HG03378 (cell line): ENCODE measurements at regions not wholly inside any gene's neighbourhood (a gene's known extent, or its start where the extent isn't known, plus 50 kb on each side); places are given as distances from the start of the nearest gene placed in this dataset.
"Not testable (repeated sequence)": the region's sequence is repeated elsewhere in the genome, so short reads cannot be mapped to it uniquely, and the experiment has no call there.

Experiments used
- ATAC-seq: cut with Tn5 transposase; IDR thresholded peaks from one replicate; pipeline ENCODE4 v1.9.1; 2021; ENCODE audit warnings: mild to moderate bottlenecking, moderate library complexity; ENCODE audit not compliant: unreplicated experiment

- ATAC-seq = no peak
These were observed 98.3 kb downstream of the SOD2 start for GRCh38 chr6:159594750-159595117.

- ATAC-seq = no peak
These were observed 98.8 kb downstream of the SOD2 start for GRCh38 chr6:159594106-159594749.

- no peak for ATAC-seq
These were observed 102.2 kb downstream of the SOD2 start for GRCh38 chr6:159590835-159591234.

- ATAC-seq = no peak
These were observed 106.4 kb downstream of the SOD2 start for GRCh38 chr6:159586684-159587083.

- no peak for ATAC-seq
These were observed 110.3 kb downstream of the SOD2 start for GRCh38 chr6:159582736-159583135.

- no peak for ATAC-seq
These were observed 114.4 kb downstream of the SOD2 start for GRCh38 chr6:159578629-159579028.

- no peak for ATAC-seq
These were observed 115.5 kb downstream of the SOD2 start for GRCh38 chr6:159577564-159577963.

- no peak for ATAC-seq
These were observed 120.5 kb downstream of the SOD2 start for GRCh38 chr6:159572439-159573110.

- no peak for ATAC-seq
These were observed 127.8 kb downstream of the SOD2 start for GRCh38 chr6:159565181-159565710.

GRCh38 chr6:159564456-159564855 is 128.6 kb downstream of the SOD2 start:
- ATAC-seq = no peak

GRCh38 chr6:159557031-159557430 is 136.0 kb downstream of the SOD2 start:
- ATAC-seq = no peak

GRCh38 chr6:159555082-159555875 is 137.8 kb downstream of the SOD2 start:
- ATAC-seq = no peak

- ATAC-seq = no peak
These were observed 151.7 kb downstream of the SOD2 start for GRCh38 chr6:159541296-159541695.

GRCh38 chr6:159540883-159541282 is 152.2 kb downstream of the SOD2 start:
- no peak for ATAC-seq

GRCh38 chr6:159540152-159540551 is 152.9 kb downstream of the SOD2 start:
- ATAC-seq = no peak

- not testable (repeated sequence) for ATAC-seq
These were observed 155.0 kb downstream of the SOD2 start for GRCh38 chr6:159538031-159538430.

- ATAC-seq = no peak
These were observed 157.2 kb downstream of the SOD2 start for GRCh38 chr6:159535656-159536350.

GRCh38 chr6:159533568-159533967 is 159.5 kb downstream of the SOD2 start:
- ATAC-seq = no peak

GRCh38 chr6:159533016-159533415 is 160.0 kb downstream of the SOD2 start:
- no peak for ATAC-seq

- no peak for ATAC-seq
These were observed 160.9 kb downstream of the SOD2 start for GRCh38 chr6:159532155-159532554.

- no peak for ATAC-seq
These were observed 163.1 kb downstream of the SOD2 start for GRCh38 chr6:159529934-159530333.
